ENCODE measurements at regions not wholly inside any gene's neighbourhood (a gene's known extent, or its start where the extent isn't known, plus 50 kb on each side); places are given as distances from the start of the nearest gene placed in this dataset.

DNA sequence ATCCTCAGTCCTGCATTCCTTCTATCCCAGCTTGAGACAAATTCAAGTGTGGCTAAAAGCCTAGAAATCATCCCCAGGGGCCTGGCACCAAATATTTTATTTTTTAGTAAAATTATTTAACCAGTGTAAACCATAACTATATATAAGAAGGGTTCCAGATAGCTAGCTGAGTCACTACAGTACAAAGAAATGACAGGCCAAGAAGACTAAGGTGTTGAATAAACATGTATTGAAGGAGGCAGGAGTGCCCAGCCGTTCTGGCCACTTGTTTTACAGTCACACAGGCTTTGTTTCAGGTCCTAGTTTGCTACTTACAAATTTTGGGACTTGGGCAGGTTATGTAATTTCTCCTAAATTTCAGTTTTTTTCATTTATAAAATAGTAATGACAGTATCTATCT lies 225.9 kb upstream of the PITX2 start:
- CTCF ChIA-PET (ENCODE audit: partially characterized antibody): no interaction called here
- Histone ChIP-seq H3K9me3 (ENCODE audit: insufficient read depth in 2 of 2, low read depth in 1 of 2, low read length in 1 of 2) (no peaks in the 10 kb centered on the region), H3K27ac (ENCODE audit: low read depth, low read length) (no peak overlapping the region), H3K56ac (replicated peaks; ENCODE audit: insufficient read length, low read depth, low read length) (no peak overlapping the region), H3K4me3 (ENCODE audit: extremely low read depth in 1 of 4, insufficient read depth in 2 of 4, low read depth in 3 of 4, low read length in 4 of 4) (no peak overlapping the region), H3K36me3 (ENCODE audit: control insufficient read depth in 2 of 4, insufficient read depth in 4 of 4, low read length in 3 of 4) (no peaks in the 10 kb centered on the region), H3K79me1 (ENCODE audit: low read depth, low read length) (no peaks in the 10 kb centered on the region), H4K8ac (ENCODE audit: extremely low read depth, insufficient read depth, low read length) (no peak overlapping the region), H2AK5ac (ENCODE audit: low read depth, low read length) (no peak overlapping the region), H4K20me1 (replicated peaks in 1 of 2; ENCODE audit: control insufficient read depth in 1 of 2, insufficient read depth in 2 of 2, low read length in 2 of 2) (no peaks in the 10 kb centered on the region), H3K4me2 (ENCODE audit: insufficient read depth in 1 of 2, low read depth in 2 of 2, low read length in 2 of 2) (no peak overlapping the region), H3K23me2 (ENCODE audit: low read depth, low read length) (no peaks in the 10 kb centered on the region), H4K5ac (ENCODE audit: insufficient read length, low read depth, low read length) (no peak overlapping the region), H2BK5ac (ENCODE audit: low read depth, low read length) (no peak overlapping the region), H2AFZ (ENCODE audit: low read length) (no peak overlapping the region), H3K23ac (ENCODE audit: insufficient read length) (no peak overlapping the region), H2BK15ac (ENCODE audit: low read length) (no peak overlapping the region), H3K14ac (ENCODE audit: insufficient read length) (no peak overlapping the region), H3K18ac (ENCODE audit: extremely low read depth, low read length) (no peak overlapping the region), H3K4me1 (replicated peaks in 1 of 4; ENCODE audit: control insufficient read depth in 3 of 4, insufficient read depth in 4 of 4, low read length in 3 of 4) (no peaks in the 10 kb centered on the region; a peak in 1 of 7 replicates), H3K27me3 (replicated peaks in 1 of 4; ENCODE audit: control insufficient read depth in 3 of 4, extremely low read depth in 1 of 4, insufficient read depth in 3 of 4, low read length in 3 of 4) (no peaks in the 10 kb centered on the region), H3K9ac (replicated peaks in 1 of 4; ENCODE audit: extremely low read depth in 1 of 4, low read depth in 3 of 4, low read length in 3 of 4) (no peak overlapping the region), H3K4ac (replicated peaks; ENCODE audit: insufficient read length, low read depth, low read length) (no peak overlapping the region), H3K79me2 (ENCODE audit: control insufficient read depth in 1 of 2, insufficient read depth in 2 of 2, low read length in 2 of 2) (no peaks in the 10 kb centered on the region), H2BK120ac (replicated peaks; ENCODE audit: low read depth, low read length) (no peak overlapping the region), H4K91ac (replicated peaks; ENCODE audit: insufficient read length, low read length) (no peak overlapping the region), H2BK20ac (ENCODE audit: low read length) (no peak overlapping the region), H2BK12ac (ENCODE audit: low read depth, low read length) (no peak overlapping the region)
- no peak for TF ChIP-seq SIRT6 (IDR thresholded peaks at IDR 0.05; ENCODE audit: low read length)
- no peak for TF ChIP-seq JUN (IDR thresholded peaks at IDR 0.05; ENCODE audit: low read depth, low read length)
- no peak for TF ChIP-seq YY1 (IDR thresholded peaks at IDR 0.05; ENCODE audit: low read depth, low read length)
- TF ChIP-seq KDM1A (IDR thresholded peaks at IDR 0.05; ENCODE audit: borderline replicate concordance, low read length): no peak
- no peak for TF ChIP-seq JUND (IDR thresholded peaks at IDR 0.05; ENCODE audit: low read length)
- no peak for TF ChIP-seq HDAC6 (IDR thresholded peaks at IDR 0.05; ENCODE audit: low read depth, low read length)
- TF ChIP-seq SIN3A (conservative IDR thresholded peaks at IDR 0.05 in 1 of 2, IDR thresholded peaks at IDR 0.05 in 1 of 2; ENCODE audit: low read depth in 1 of 2, low read length in 2 of 2): no peak
- no peak for TF ChIP-seq CREB1 (IDR thresholded peaks at IDR 0.05)
- FAIRE-seq (no peak), DNase-seq (ENCODE audit: low read depth in 1 of 2, low spot score in 2 of 2) (no peak)
- 77% methylated on average over 1 of the region's 1 CpG; no CpG with 5 or more reads in 1 of the 2 experiments for WGBS, 2 experiments (ENCODE audit: extremely low coverage in 1 of 2, insufficient coverage in 1 of 2, insufficient read length in 1 of 2, insufficient replicate concordance in 2 of 2, low coverage in 1 of 2, low lambda C conversion rate in 2 of 2, missing lambda C conversion rate in 1 of 2)
- POLR2A ChIA-PET (ENCODE audit: partially characterized antibody): no interaction called here
